B cell (primary cell): ENCODE measurements at regions not wholly inside any gene's neighbourhood (a gene's known extent, or its start where the extent isn't known, plus 50 kb on each side); places are given as distances from the start of the nearest gene placed in this dataset.

ENCODE experiments used
- CTCF ChIP-seq: fragments of 200-600 bp; IDR thresholded peaks from one replicate; pipeline ENCODE4 v1.8.0; 2022; ENCODE audit warnings: antibody characterized with exemption, mild to moderate bottlenecking
- EZH2 ChIP-seq: IDR thresholded peaks from 2 replicates; pipeline ENCODE4 v1.6.1; 2012; ENCODE audit warnings: borderline replicate concordance, low read depth, mild to moderate bottlenecking, moderate library complexity, low read length; ENCODE audit not compliant: insufficient read depth, poor library complexity, severe bottlenecking

GRCh38 chr6:2429460-2429859 is 184.1 kb upstream of the GMDS start:
- TF ChIP-seq CTCF: no peak
- no peak for TF ChIP-seq EZH2
